ENCODE measurements at regions not wholly inside any gene's neighbourhood (a gene's known extent, or its start where the extent isn't known, plus 50 kb on each side); places are given as distances from the start of the nearest gene placed in this dataset.

DNA sequence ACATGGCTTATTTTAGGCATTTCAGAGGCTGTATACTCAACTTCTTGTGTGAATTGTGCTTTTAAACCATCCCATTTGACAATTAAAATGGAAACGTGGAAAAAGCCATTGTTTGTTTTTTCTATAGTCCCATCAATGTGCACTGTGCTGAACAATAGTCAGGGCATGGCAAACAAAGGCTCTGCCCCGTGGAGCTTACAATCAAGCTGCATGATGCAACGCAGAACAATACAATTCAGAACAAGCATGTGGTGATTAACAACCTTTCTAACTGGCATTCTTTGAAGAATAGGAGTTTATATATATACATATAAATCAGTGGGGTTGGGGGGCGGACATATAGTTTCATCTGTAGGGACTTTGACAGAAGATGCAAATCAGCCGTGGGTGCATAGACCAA, 2125.4 kb upstream of the WWC1 start:
- H3K27ac ChIP-seq = no peak overlapping the region

DNA sequence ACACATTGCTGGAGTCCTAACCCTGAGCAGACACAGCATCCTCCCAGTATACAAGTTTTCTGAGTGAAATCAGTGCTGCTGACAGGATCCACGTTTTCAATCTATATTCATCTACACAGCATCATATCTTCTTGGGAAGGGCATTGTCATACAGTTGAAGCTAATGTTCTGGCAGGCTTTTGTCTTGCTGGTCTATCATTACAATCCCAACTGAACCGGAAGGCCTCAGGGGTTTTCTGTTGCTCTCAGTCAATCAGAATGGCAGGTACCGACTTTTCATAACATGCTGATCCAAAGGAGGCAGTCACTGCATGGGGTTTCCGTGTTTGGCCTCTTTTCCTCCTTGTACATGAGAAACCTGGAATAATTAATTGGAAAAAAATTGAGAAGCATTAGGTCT, 2118.8 kb upstream of the WWC1 start:
- no peak for DNase-seq (ENCODE audit: low read depth, low spot score)
- H3K27ac ChIP-seq = no peak overlapping the region

More for the DNA sequence above, 2125.4 kb upstream of the WWC1 start:
- no peak for DNase-seq (ENCODE audit: low read depth, low spot score)

DNA sequence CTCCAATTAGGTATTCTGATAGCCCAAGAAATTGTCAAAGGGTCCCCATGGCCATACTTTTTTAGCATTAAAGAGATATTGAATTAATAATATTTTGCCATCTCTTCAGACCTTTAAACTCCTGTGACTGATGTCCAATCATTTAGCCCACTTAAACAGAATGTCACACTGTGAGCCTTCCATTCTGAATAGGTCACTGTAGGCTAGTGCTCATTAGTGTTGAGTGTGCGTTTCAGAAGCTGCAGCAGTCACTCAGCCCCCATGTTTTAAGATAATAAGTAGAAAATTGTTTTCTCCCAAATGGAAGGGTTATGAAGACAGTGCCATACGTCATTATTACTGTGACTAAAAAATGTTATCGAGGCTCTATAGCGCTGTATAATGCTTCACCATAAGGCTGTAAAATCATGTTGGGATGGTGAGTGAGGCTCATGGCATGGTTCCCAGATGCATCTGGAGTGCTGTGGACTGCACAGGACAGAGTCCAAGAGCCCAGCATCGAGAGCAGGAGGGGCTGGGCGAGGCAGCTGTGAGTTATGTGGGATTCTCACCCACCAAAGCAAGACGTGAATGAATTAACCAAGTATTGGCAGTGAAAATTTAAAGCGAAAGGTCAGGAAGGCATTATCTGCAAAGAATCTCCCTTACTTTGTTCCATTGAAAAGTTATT, 2112.9 kb upstream of the WWC1 start:
- DNase-seq (ENCODE audit: low read depth, low spot score) = no peak
- H3K27ac ChIP-seq = no peak overlapping the region

DNA sequence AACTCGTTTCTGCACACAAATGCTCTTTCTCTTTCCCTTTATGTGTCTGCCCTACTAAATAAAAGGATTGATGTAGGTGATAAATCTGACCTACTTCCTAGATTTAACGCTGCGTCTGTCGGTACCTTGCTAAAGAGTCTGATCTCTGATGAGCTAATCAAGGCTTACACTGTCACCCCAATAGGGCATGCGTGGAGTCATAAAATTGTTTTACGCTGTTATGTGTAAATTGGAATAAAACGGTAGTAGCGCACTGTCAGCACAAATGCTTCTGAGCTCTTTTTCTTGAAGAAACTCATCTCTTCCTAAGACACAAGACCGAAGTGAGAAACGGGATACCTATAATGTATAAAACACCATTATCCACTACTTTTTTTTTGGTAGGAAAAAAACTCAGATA, 2106.3 kb upstream of the WWC1 start:
- DNase-seq (ENCODE audit: low read depth, low spot score) = no peak
- no peak overlapping the region for H3K27ac ChIP-seq

DNA sequence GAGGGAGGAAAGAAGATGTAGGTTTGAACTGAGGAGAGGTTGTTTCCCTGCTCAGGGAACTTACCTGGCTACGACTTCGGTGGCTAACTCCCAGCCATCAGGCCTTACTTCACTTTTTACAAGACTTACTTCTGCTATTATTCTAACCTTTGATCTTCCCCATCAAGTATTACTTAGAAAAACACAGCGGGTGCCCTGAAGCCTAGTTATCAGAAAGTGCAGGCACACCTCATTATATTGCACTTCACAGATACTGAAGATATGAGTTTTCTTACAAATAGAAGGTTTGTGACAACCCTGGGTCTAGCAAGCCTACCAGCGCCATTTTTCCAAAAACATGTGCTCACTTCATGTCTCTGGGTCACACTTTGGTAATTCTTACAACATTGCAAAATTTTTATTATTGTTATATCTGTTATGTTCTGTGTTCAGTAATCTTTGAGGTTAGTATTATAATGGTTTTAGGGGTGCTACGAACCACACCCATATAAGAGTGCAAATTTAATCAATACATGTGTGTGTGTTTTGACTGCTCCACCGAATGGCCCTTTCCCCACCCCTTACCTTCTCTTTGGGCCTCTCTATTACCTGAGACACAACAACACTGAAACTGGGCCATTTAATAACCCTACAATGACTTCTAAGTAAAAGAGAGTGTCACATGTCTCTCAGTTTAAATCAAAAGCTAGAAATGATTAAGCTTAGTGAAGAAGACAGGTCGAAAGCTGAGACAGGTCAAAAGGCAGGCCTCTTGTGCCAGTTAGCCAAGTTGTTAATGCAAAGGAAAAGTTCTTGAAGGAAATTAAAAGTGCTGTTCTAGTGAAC, 2102.7 kb upstream of the WWC1 start:
- DNase-seq (ENCODE audit: low read depth, low spot score) = no peak
- H3K27ac ChIP-seq = no peak overlapping the region

DNA sequence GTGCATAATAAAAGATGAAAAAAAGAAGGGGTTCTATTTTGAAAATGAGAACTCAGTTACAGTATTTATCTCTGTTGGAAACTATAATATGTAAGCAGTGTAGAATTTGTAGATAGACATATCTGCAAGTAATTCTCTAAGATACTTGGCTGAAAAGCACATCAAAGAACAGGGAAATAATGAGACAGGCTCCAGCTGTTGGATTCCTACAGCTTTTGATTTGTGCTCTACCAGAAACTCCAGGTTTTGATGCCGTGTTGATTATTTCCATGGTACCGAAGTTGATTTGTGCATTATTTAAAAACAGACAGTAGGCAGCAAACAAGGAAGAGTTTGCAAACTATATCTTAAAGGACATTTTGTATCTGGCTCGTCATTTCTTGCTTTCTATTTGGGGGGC, 2098.7 kb upstream of the WWC1 start:
- no peak overlapping the region for H3K27ac ChIP-seq
- no peak for DNase-seq (ENCODE audit: low read depth, low spot score)

DNA sequence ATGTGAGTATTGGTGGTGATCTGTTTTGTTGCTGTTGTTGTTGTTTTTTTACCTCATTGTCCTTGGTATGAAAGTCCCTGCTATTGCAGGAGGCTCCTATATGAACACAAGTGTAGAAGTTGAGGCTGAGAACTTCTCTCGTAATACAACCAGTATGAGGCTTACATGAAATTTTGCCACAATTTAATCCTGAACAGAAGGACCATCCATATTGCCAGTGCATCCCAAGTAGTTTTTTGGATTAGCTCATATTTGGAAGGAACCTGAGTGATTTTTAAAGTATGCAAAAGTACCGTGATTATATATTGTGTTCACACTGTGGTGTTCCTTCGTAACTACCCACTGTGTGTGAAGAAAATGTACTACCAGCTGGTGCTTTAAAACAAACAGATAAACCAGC, 2095.5 kb upstream of the WWC1 start:
- no peak for DNase-seq (ENCODE audit: low read depth, low spot score)
- H3K27ac ChIP-seq = no peak overlapping the region

DNA sequence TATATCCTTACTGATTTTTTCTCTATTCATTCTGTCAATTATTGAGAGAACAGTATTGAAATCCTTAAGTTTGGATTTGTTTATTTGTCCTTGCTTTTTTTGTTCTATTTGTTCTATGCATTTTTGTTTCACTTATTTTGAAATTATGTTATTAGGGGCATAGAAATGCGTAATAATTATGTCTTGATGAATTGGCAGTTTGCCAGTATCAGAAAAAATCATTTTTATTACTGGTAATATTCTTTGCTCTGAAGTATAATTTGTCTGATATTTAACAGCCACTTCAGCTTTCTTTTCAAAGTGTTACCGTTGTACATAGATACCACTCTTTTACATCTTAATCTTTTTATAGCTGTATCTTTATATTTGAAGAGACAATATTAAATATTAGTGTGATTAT, 2090.9 kb upstream of the WWC1 start:
- no peak for DNase-seq (ENCODE audit: low read depth, low spot score)
- no peak overlapping the region for H3K27ac ChIP-seq

DNA sequence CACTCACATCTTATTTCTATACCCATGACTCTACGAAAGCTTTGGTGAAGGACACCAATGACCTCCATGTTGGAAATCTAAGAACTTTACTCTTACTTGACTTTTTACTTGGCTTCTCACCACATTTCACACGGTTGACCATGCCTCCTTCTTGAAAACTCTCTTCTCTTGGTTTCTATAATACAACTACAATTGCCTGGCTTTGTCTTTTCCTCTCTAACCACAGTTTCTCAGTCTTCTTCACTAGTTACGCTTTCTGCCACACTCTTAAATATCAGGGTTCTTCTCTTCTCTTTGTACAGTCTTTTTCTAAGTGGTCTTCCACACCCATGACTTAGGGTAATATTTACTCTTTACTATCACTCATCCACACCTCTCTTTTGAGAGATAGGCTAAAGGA, 2079.8 kb upstream of the WWC1 start:
- no peak overlapping the region for H3K27ac ChIP-seq
- DNase-seq (ENCODE audit: low read depth, low spot score) = no peak

DNA sequence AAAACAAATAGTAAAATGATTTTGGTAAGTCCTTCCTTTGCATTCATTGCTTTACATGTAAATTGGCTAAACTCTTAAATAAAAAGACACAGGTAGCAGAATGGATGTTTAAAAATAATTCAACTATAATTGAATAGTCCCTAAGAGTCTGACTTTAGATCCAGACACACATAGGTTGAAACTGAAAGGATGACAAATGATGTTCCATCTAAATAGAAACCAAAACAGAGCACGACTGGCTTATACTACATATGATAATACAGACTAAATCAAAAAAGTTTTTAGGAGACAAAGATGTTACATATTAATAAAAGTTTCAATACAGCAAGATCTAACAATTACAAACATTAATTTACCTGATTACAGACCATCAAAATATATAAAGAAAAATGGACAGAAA, 2055.1 kb upstream of the WWC1 start:
- no peak for DNase-seq (ENCODE audit: low read depth, low spot score)
- H3K27ac ChIP-seq = no peak overlapping the region

DNA sequence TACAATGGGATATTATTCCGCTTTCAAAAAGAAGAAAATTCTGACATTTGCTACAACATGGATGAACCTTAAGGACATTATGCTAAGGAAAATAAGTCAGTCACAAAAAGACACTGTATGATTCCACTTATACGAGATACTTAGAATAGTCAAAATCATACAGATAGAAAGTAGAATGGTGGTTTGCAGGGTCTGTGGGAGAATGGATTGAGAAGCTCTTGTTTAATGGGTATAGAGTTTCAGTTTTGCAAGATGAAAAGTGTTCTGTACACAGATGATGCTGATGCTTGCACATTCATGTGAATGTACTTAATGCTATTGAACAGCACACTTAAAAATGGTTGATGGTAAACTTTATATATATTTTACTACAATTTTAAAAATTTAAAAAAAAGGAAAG, 2050.7 kb upstream of the WWC1 start:
- DNase-seq (ENCODE audit: low read depth, low spot score) = no peak
- H3K27ac ChIP-seq = no peak overlapping the region

DNA sequence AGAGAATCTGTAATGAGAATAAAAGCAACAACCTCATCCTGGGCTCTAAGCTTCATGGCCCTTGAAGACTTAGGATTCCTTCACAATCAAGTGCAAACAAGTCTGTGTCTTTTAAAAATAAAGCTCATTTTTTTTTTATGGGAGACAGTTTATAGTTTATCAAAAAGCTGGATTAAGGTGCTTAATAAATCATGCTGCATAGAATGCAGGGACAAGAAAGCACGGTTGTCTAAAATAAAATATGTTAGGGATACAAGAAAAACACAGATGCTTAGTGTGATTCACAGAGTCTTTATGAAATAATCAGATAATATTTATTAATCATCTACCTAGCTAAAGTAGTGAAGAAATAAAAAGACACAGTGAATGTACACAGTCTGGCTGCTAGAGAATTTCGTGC, 2045.9 kb upstream of the WWC1 start:
- no peak overlapping the region for H3K27ac ChIP-seq
- DNase-seq (ENCODE audit: low read depth, low spot score) = no peak

DNA sequence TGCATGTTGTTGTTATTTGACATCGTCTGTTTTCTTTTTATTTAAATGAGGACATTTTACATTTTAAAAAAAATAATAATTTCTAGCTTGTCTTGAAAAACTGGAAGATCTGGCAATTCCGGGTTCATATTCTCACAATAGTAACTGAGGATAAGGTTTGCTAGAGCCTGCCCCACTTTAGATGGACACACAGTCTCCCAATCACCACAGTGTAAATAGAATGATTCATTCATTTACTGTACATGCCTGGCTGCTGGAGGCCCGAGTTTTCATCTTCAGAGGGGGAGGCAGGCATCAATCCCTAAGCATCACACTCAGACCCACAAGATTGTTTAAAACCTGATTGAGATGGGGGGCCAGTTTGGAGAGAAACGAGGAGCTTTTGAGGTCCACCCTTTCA, 2039.7 kb upstream of the WWC1 start:
- H3K27ac ChIP-seq = no peak overlapping the region
- no peak for DNase-seq (ENCODE audit: low read depth, low spot score)

DNA sequence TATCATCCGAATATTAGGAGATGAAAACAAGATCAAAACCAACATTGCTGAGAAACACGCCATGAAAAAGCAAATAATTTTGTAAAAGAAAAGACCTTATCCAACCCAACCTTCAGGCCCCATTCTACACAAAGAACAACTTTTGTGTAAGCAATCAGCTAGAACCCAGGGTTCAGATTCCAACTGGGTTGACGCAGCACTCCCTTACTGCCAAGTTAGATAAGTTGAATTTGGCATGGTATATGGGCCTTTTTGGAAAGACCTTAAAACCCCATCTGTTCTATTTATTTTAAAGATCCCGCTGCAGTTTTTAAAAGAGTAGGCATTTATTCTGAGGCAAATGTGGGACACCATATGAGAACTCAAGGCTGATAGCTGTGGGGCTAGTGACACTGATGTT, 2033.8 kb upstream of the WWC1 start:
- no peak for DNase-seq (ENCODE audit: low read depth, low spot score)

DNA sequence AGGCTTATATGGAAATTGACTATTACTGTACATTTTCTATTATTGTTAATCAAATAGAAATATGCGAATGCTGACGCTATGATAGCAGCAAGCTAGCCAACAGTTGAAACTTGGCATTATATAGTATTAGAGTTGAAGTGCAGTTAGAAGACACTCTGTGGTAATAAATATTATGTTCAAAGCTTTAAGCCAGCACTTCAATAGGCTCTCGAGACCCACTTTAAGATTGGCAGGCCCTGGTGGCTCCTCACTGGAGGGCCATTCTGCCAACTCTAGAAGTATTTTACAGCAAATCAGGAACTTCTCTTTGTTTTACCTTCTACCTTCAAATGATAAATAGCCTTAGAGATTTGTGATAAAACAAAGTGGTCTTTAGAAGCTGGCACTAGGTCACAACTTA, 2029.0 kb upstream of the WWC1 start:
- no peak for DNase-seq (ENCODE audit: low read depth, low spot score)
- no peak overlapping the region for H3K27ac ChIP-seq

More for the DNA sequence above, 2033.8 kb upstream of the WWC1 start:
- H3K27ac ChIP-seq = no peak overlapping the region

DNA sequence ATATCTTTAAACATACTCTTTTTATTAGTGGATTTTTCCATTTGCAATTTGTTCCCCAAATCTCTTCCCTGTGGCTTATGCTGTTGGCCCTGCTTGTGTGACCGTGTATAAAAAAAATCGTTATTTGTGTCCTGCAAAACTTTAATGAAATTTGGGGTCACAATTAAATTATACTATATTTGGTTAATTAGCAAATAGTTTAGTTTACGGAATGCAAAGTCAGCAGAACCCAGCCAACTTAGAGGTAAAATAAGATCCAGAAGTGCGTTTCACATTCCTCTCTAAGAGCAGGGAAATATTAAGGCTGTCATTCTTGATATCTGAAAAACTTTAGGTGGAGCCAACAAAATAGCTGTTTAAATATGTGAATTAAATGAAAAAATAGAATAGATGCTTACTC, 2023.5 kb upstream of the WWC1 start:
- H3K27ac ChIP-seq = no peak overlapping the region
- DNase-seq (ENCODE audit: low read depth, low spot score) = no peak

DNA sequence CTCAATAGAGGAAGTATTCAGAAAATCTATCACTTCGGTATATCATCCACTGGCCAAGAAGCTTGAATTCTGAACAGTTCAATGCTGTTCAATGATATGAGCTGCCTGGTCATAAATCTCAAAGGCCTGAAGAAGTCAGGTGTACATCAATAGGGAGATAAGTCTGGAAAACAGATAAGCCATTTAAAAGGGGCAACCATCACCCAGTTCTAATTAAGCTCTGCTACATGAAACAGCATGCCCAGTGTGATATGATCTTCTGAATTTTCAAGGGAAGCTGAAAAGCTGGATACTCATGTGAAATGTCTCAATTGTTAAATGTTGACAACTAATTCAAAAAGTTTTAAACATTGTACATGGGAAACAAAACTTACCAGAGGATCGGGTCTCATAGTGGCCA, 2020.7 kb upstream of the WWC1 start:
- no peak for DNase-seq (ENCODE audit: low read depth, low spot score)

DNA sequence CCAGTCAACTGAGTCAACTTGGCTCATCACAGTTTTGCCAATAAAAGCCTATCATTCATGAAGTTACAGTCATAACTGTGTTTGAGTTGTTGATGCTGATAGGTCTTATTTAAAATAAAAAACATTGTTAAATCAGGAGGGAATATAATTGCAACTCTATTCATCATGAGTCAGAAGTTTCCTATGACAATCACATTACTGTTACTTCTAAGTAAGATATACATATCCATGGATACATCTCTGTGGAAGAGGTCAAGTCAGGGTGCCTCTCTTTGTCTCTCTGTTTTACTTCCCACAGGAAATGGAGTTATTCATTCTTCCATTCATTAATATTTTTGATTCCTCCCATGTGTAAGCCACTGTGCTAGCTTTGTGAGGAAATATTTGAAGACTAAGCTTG, 2015.4 kb upstream of the WWC1 start:
- no peak for DNase-seq (ENCODE audit: low read depth, low spot score)
- no peak overlapping the region for H3K27ac ChIP-seq

More for the DNA sequence above, 2020.7 kb upstream of the WWC1 start:
- H3K27ac ChIP-seq = no peak overlapping the region

DNA sequence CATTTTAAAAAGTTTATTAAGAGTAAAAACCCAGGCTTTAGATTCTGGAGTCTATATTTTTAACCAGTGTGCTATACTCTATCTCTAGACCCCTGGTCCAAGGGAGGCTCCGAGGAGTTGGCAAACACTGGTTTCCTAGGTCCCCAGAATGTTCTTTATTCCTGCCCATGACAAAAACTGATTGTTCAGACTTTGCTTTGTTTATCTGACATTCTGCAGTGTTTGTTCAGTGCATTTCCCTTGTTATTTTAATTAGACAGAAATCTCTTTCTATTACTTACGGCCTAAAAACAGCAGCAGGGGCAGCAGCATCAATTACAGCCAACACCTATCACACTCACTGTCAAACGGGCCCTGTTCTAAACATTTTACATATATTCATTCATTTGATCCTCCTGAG, 2011.6 kb upstream of the WWC1 start:
- H3K27ac ChIP-seq = no peak overlapping the region
- DNase-seq (ENCODE audit: low read depth, low spot score) = no peak

DNA sequence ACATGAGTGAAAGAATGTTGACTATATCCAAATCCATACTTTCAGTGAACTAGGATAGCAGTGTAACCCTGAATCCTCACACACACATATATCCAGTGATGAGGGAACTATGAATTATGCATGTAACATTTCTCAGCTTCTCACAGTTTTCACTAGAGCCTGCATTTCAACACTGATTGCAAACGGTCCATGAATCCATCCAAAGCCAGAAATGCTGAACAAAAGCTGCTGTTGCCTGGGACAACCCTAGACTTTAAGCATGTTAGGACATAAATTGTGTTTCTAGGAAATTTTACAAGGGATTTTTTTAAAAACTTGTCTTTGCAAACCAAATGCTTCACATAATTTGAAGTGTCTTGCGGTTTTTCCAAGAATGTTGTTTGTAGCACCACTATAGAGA, 2010.0 kb upstream of the WWC1 start:
- H3K27ac ChIP-seq = no peak overlapping the region
- no peak for DNase-seq (ENCODE audit: low read depth, low spot score)

DNA sequence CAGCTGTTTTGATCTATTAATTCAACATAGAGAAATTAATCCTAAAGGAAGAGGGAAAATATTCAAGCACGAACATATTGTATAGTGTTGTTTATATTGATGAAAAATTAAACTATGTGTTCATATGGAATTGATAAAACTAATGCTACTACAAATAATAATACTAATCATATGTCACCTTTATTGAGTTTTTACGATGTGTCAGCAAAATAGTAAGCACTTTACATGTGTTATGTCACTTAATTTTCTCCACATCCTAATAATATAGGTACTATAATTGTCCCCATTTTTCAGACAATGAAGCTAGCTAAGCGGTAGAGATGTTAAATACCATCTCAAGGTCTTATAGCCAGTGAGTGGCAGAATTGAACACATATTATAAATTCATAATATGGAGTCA, 2008.5 kb upstream of the WWC1 start:
- no peak for DNase-seq (ENCODE audit: low read depth, low spot score)
- no peak overlapping the region for H3K27ac ChIP-seq

DNA sequence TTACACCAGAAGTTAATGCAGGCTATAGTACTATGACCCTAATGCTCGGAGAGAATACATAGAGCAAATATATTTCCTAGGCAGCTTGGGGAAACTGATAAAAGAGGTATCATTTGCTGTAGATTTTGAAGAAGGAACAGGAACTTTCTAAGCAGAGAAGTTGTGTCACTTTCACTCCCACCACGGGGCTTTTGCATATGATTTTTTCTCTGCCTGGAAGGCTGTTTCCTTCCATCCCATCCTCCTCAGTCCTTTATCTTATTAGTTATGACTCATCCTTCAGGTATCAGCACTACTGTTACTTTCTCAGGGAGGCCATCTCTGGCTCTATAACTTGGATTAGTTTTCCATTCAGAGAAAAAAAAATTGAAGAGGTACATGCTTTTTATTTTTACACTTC, 2006.1 kb upstream of the WWC1 start:
- DNase-seq (ENCODE audit: low read depth, low spot score) = no peak
- no peak overlapping the region for H3K27ac ChIP-seq
